ENCODE measurements at regions not wholly inside any gene's neighbourhood (a gene's known extent, or its start where the extent isn't known, plus 50 kb on each side); places are given as distances from the start of the nearest gene placed in this dataset.
"Not testable (repeated sequence)": the region's sequence is repeated elsewhere in the genome, so short reads cannot be mapped to it uniquely, and the experiment has no call there.

DNA sequence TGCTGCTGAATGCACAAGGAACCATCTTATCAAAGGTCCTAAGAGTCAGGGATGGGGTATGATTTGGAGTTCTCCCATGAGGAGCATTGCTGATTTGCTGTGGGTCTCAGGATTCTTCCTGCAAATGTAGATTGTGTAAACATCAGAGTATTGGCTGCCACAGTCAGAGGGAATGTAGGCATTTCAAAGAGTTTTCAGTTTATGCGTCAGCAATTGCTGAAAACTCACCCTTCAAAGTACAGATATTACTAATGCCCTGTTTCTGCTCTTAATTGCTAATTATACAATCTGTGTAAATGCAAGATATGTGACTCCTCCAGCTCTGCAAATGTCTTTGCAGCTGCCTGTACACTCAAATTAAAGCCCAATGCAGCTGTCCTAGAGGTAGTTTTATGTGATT is 83.4 kb upstream of the RGPD2 start:
- TF ChIP-seq, protein P1, sequence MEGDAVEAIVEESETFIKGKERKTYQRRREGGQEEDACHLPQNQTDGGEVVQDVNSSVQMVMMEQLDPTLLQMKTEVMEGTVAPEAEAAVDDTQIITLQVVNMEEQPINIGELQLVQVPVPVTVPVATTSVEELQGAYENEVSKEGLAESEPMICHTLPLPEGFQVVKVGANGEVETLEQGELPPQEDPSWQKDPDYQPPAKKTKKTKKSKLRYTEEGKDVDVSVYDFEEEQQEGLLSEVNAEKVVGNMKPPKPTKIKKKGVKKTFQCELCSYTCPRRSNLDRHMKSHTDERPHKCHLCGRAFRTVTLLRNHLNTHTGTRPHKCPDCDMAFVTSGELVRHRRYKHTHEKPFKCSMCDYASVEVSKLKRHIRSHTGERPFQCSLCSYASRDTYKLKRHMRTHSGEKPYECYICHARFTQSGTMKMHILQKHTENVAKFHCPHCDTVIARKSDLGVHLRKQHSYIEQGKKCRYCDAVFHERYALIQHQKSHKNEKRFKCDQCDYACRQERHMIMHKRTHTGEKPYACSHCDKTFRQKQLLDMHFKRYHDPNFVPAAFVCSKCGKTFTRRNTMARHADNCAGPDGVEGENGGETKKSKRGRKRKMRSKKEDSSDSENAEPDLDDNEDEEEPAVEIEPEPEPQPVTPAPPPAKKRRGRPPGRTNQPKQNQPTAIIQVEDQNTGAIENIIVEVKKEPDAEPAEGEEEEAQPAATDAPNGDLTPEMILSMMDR (IDR thresholded peaks at IDR 0.05; ENCODE audit: low read length): not testable (repeated sequence)
- TF ChIP-seq EZH2 (IDR thresholded peaks at IDR 0.05; ENCODE audit: borderline replicate concordance, low read length): not testable (repeated sequence)

Data from OCI-LY1 (cell line).